HG02588 (cell line): ENCODE measurements at regions not wholly inside any gene's neighbourhood (a gene's known extent, or its start where the extent isn't known, plus 50 kb on each side); places are given as distances from the start of the nearest gene placed in this dataset.
"Not testable (repeated sequence)": the region's sequence is repeated elsewhere in the genome, so short reads cannot be mapped to it uniquely, and the experiment has no call there.

Experiments used
- ATAC-seq: cut with Tn5 transposase; IDR thresholded peaks from one replicate; pipeline ENCODE4 v1.9.1; 2021; ENCODE audit warnings: mild to moderate bottlenecking, moderate library complexity; ENCODE audit not compliant: unreplicated experiment

- no peak for ATAC-seq
Measured at GRCh38 chr21:23955135-23955843, 1652.0 kb downstream of the MRPL39 start.

DNA sequence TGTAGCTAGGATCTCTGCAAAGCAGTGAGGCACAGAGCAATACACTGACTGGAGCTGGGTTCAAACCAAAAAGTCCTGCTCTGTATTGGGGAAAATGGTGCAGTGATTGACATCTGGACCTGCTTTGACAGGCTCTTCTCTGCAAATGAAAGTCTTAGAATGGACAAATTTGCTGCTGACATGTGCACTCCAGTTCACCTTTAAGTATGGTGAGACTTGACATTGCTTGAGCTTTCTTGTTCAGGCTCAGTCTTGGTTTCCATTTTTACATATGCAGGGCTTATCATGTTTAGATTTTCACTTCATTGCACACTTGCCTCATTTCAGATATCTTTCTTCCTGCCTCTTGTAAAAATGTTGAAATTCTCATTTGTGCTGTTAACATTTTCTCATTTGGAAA lies 1655.0 kb downstream of the MRPL39 start:
- no peak for ATAC-seq

DNA sequence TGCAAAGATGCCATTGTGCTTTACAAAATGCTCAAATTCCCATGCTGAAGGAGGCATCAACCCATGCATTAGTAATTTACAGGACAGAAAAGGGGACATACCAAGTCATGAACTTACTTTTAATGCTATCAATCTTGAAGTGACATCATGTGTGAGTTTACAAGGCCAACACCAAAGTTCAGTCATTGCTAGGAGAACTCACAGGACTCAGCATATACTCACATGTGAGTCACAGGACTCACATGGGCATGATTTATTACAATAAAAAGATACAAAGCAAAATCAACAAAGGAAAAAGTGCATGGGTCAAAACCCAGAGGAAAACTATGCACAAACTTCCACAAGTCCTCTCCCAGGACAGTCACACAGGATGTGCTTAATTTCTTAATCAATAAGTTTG lies 1656.0 kb downstream of the MRPL39 start:
- ATAC-seq, result no peak

GRCh38 chr21:23950344-23950743 lies 1656.9 kb downstream of the MRPL39 start:
- ATAC-seq, result no peak

- no peak for ATAC-seq
Measured at GRCh38 chr21:23949493-23949892, 1657.8 kb downstream of the MRPL39 start.

DNA sequence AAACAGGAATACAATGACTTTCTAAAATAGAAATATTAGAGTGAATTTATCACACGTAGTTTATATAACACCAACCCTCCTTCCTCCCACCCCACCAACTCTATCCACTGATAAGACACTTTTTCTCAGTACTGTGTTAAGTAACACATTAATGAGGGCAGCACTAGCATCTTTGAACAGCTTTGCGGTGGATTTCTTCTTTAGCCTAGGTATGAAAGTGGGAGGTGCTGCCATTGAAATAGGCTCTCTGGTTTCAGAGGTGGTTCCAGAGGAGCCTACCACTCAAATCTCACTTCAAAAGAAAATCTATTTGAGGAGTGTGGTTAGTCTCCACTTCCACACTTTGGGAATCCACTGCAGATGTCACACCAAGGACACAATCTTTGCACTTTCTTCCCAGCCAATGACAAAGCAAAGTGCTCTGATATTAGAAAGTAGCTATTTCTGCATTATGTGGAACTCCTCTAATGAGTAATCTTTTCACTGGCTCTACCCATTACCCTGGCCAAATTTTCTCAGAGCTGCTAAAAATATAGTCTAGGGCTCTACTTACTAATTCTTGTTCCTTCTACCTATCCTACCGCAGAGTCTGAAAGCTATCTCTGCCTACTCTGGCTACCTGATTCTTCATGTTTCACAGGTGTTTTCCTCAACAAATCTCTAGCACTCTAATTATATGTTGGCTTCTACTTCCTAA lies 1667.8 kb downstream of the MRPL39 start:
- ATAC-seq, result no peak

- no peak for ATAC-seq
Measured at GRCh38 chr21:23936991-23937390, 1670.3 kb downstream of the MRPL39 start.

GRCh38 chr21:23936224-23936623 lies 1671.1 kb downstream of the MRPL39 start:
- ATAC-seq, result no peak

DNA sequence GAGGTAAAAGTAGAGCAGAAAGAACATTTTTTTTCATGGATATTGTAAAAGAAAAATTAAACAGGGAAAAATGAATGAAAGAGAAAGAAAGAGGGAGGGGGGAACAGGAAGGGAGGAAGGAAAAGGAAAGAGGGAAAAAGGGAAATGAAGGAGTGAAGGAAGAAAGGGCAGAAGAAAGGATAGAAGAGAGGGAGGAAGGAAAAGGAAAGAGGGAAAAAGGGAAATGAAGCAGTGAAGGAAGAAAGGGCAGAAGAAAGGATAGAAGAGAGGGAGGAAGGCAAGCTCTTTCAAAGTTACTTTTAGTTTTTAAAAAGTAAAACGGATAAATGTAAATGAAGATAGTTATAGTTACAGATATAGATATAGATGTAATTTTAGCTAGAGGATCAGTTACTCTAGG lies 1676.7 kb downstream of the MRPL39 start:
- no peak for ATAC-seq

DNA sequence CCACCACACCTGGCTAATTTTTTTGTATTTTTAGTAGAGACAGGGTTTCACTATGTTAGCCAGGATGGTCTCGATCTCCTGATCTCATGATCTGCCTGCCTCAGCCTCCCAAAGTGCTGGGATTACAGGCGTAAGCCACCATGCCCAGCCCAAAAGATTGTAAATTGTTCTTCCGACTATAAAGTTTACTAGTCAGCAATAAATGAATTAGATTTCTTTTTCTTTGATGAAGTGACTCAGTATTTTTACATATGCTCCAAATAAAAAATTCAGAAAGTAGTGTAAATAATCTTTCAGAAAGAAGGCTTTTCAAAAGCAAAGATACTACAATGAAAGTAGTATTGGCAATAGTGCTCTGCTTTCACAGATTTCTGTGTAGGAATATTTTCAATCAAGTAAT lies 1680.9 kb downstream of the MRPL39 start:
- ATAC-seq, result not testable (repeated sequence)

DNA sequence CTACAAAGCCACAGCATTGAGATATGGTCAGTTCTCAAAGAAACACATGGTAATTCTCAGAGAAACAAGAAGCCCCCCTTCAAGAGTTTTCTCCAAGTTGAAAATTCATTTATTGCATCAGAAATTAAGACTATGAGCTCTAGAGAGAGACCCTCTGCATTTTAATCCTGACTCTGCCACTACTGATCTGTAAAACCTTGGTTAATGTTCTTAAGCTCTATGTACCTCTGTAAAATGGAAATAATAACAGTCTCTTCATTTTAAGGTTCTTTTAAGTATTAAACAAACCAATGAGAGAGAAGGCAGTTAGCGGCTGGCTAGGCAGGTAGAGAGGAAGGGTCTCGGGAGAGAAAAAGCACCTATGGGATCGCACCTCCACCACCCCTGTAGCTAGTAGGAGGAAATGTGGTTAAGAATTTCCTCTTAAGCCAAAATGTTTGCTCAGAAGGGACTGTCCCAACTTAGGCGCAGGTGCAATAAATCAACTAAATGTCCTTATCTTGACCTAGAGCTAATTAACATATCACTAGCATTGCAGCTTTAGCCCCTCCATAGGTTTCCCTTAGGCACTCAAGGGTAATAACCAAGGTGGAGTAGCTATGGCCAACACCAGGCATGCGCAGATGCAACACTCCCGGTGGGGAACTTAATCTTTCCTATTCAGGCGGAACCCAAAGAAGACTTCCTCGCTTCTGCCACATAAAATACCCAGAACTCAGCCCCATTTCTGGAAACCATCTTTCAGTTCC lies 1685.4 kb downstream of the MRPL39 start:
- ATAC-seq, result no peak

DNA sequence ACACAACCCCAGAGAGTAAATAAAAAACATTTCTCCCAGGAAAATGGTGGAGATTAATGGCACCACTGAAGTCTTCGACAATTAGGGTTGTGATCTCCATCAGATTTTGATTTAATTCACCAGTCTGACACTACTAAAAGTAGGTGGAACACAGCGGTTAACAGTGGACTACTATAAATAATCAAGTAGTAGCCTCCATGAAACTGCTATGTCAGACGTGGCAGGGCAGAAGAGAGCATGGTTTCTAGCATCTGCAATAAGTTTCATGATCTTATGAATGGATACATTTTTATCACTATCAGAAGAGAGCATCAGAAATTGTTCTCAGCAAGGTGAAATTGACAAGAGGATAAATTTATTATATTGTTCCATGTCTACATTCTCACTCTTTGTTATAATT lies 1706.6 kb downstream of the MRPL39 start:
- no peak for ATAC-seq

GRCh38 chr21:23899561-23899960 lies 1707.7 kb downstream of the MRPL39 start:
- no peak for ATAC-seq

GRCh38 chr21:23890652-23891051 lies 1716.6 kb downstream of the MRPL39 start:
- ATAC-seq, result no peak

DNA sequence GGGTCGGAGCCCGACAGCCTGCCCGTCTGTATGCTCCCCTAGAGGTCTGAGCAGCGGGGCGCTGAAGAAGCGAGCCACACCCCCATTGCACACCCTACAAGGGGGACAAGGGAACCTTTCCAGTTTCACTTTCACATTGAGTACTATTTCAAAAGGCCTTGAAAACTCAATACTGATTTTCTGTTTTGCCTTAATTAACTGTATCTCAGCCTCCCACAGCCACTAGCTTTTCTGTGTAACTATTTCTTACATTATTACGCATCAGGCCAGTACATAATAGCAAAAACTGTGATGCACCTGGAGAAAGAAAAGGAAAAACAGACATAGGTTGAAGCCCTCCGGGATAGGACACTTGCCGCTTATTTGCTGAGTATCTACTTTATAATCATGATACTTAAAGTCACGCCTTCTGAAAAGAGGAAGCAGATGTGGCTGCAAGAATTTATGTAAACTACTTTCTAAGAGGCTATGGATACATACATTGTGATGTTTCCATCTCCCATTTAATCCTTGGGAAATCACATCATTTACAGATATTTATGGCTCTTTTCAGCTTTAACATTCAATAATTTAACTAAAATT lies 1719.5 kb downstream of the MRPL39 start:
- no peak for ATAC-seq

GRCh38 chr21:23886828-23887724 lies 1720.2 kb downstream of the MRPL39 start:
- no peak for ATAC-seq

DNA sequence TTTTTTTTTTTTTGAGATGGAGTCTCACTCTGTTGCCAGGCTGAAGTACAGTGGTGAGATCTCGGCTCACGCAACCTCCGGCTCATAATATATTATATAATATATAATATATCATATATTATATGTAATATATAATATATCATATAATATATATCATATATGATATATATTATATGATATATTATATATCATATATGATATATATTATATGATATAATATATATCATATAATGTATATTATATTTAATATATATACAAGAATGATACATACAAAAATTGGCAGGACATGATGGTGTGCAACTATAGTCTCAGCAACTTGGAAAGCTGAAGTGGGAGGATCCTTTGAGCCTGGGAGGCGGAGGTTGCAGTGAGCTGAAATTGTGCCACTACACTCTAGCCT lies 1725.5 kb downstream of the MRPL39 start:
- ATAC-seq, result no peak

- no peak for ATAC-seq
Measured at GRCh38 chr21:23876925-23877558, 1730.2 kb downstream of the MRPL39 start.

DNA sequence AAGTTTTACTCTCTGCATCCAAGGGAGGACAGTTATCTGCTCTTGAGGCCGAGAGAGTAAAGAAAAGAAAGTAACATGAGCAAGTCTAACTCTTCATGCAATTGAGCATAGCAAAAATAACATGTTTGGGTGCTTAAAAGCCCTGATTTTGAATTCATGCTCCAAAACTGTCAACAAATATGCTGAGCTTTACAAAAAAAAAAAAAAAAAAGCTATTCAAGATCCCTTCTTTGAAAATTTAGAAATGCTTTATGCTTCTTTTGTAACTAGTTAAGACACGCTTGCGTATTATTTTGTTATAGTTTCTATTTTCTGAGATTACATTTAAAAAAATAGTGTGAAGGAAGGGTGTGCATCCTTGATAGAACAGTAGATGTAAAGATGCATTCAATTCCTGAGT lies 1733.0 kb downstream of the MRPL39 start:
- no peak for ATAC-seq

- no peak for ATAC-seq
Measured at GRCh38 chr21:23861911-23862504, 1745.3 kb downstream of the MRPL39 start.
